GM19240 (cell line): ENCODE measurements at regions not wholly inside any gene's neighbourhood (a gene's known extent, or its start where the extent isn't known, plus 50 kb on each side); places are given as distances from the start of the nearest gene placed in this dataset.

Experiments used
- DNase-seq: peaks from one replicate; pipeline ENCODE4 v3.0.0; 2011; ENCODE audit warnings: low spot score; ENCODE audit not compliant: insufficient read length

DNA sequence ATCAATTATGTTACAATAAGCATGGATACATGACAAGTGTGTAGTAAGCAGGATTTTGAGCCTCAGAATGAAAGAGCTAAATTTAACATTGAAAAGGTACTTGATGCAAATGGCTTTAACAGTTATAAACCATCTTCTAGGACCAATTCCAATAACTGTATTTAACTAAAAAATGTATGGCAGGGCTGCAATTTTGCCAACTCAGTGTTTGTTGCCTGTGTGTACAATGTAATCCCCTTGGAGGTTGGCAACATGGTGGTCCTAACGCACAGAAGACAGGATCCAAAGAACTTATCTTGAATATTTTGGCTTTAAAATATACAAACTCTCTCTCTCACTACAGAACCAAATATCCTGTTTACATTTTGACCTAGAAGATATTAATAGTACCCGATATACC, 2314.1 kb downstream of the LRRC4C start:
- DNase-seq = no peak

DNA sequence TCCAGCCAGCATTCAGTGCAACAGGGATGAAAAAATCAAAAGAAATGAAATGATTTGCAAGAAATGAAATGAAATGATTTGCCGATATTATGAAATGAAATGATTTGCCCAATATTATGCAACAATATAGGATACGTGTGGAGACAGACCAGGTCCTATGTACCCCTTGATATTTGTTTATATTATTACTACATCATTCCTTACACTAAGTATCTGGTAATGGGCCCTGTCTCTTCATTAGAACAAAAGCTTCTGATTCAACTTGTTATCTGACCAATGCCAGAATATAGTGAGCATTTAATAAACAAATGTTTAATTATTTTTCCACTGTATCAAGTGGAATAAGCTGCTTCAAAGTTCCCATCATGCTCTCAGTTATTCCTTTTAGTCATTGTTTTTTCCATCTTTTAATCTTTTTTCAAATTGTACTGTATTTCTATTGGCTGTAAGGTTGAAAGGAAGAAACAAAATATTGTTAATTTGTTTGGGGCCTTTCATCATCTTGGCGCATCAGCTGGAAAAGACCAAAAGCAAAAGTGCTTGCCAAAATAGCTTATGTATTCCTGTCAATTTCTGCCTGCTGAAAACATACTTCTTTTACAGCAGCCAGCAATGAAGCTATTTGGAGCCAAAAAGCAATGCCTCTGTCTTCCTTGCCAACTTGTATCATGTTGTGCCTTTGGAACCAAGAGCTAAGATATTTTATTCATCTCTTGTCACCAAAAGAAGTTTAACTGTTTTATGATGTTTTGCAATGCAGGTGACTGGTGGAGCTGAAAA, 2314.9 kb downstream of the LRRC4C start:
- no peak for DNase-seq

DNA sequence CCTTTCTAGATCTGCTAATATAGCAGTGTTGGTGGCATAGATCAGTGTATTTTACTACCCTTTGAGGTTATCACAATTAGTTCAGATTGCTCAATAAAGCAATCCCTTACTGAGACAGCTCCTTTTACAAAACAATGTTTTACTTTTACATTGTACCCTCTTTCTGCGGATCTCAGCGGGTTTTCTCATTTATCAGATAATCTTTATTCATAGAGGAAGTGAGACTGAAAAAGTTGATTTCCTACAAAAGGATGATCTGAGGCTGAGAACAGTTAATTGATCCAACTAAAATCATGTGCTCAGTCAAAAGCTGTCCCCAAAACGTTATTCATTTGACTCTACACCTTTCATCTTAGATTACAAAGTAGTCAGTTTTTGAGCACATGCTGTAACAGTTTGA, 2319.9 kb downstream of the LRRC4C start:
- no peak for DNase-seq

DNA sequence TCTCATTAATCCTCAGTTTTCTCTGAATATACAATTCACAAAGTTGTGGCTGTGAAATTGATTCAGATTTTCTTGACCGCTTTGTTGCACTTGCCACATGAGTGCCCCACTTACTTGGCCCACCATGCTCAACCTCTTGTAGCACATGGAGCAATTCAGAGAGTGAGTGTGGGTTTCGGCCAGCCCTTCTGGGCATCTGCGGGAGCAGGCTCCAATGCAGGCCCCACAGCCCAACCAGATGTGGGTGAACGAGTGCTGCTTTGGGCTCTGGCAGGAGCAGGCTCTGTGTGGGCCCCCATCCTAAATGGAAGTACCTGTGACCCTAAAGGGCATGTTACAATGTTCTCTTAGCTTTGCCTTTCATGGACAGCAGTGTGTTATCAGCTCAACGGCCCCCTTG, 2338.6 kb downstream of the LRRC4C start:
- no peak for DNase-seq

DNA sequence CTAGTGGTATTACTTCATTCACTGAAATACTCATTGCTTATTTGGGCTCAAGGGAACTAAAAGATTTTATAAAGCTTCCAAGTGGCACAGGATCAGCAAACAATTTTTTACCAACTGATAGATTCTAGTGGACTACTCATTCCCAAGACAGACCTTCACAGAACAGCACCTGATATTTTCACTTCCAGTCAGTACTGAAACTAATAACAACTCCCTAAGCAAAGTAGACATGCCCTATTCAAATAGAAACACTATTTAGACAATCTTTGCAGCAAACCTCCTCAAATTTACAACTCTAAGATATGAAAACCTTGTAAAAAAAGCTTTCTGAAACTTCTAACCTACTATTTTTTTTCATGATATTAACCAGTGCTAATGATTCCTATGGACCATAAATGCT, 2345.8 kb downstream of the LRRC4C start:
- no peak for DNase-seq

DNA sequence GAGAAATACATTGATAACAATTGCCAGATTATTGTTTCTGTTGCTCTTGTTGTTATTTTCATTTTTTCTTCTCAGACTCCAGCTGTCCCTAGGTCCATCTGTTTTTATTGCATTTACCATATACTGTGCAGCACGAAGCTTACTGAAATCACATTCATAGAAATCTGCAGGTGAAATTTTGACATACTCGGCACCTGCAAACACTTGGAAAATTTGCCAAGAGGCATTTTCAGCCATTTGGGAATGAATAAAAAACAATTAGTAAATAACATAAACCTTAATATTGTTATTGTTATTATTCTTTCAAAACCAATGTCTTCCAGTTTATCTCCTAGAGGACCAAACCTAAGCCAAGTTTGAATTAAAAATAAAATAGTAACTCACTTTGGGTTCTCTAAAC, 2357.2 kb downstream of the LRRC4C start:
- DNase-seq = no peak

DNA sequence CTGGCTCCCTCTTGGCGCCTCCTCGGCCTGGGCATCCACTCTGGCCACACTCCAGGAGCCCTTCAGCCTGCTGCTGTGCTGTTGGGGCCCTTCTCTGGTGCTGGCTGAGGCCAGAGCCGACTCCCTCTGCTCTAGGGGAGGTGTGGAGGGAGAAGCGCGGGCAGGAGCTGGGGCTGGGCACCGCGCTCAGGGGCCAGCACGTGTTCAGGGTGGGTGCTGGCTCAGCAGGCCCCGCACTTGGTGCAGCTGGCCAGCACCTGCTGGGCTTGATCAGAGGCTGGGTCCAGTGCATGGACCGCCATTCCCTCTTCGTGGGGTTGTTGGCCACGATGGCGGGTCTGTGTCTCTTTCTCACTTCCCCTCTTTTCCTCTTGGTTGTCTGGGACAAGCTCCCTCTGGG, 2381.0 kb downstream of the LRRC4C start:
- no peak for DNase-seq

DNA sequence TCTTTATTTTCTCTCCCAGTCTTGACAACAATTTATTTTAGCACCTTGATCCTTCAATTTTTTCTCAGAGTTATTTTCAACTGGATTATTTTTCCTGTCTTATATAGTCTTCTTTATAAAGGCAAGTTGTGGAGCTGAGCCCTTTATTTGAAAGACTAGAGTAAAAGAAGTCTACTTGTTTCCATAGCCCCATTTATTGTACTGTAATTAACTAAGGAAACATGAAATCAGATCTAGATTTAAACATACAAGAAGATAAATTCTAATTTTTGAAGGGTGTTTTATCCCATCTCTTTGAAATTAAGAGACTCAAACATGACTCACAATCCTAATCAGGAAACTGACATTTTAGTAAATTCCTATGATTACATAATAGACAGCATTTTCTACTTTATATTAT, 2421.8 kb downstream of the LRRC4C start:
- no peak for DNase-seq

DNA sequence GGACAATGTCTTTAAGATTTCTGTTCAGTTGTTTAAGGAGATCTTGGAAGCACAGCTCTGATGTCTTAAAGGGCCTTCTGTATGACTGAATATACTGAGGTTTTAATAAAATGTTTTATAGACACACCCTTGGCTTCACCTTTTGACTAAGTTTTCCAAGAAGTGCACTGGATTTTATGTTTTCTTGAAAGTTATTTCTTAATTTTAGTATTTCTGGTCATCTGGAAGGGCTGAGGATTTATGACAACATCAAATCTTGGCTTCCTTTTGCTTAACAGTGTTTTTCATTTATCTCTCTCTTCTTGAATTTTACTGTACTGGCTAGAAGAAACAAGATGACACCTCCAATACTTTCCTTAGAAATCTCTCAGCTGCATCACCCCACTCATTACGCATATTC, 2423.4 kb downstream of the LRRC4C start:
- no peak for DNase-seq

DNA sequence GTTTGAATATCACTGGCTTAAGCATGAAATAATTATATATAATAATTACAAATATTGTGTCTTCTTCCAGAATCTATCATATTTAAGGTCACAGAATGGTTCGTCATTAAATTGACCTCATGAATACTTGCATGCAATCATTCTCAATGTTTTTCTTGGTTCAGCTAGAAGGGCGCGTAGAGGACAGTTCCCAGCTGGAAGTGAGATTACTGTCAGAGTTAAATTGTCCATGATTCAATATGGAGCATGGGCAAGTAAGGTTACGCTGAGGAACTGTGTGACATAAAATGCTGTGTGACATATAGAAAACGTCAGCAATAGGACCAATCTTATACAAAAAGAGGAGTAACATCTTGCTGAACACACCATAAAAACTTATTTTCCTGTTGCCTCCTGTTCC, 2423.5 kb upstream of the RAG2 start:
- no peak for DNase-seq

DNA sequence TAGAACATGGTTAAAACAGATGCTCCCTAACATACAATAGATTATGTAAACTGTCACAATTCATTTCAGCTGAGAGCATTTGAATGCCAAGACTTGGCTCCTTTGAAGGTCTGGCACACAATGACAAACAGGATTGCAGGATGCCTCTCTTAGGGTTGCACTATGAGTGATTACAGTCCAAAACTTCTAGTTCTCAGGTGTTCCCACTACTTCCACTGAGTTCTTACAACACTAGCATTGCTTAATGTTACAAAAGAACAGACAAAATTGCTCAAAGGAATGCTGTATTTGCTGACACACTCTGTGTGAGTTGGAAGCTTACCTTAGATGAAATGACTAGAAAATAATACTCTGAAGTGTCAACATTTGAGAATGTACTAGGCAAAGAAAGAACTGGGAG, 2413.8 kb upstream of the RAG2 start:
- no peak for DNase-seq

DNA sequence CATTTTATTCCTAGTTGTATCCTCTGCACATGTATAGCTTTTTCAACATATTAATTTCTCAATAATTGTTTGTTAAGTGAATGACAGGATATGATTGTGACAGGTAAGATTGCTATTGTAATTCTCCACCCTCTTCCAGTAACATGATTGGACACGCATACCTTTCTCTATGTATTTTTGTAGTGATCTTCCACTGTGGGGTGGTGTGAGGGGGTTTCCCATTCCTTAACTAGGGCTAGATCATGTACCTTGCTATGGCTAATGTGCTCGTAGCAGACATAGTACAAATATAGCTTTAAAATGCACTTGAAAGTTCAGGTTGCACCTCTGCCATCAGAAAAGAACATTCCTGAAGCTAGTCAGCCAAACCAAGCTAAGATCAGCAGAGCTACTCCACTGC, 2392.8 kb upstream of the RAG2 start:
- DNase-seq = no peak

DNA sequence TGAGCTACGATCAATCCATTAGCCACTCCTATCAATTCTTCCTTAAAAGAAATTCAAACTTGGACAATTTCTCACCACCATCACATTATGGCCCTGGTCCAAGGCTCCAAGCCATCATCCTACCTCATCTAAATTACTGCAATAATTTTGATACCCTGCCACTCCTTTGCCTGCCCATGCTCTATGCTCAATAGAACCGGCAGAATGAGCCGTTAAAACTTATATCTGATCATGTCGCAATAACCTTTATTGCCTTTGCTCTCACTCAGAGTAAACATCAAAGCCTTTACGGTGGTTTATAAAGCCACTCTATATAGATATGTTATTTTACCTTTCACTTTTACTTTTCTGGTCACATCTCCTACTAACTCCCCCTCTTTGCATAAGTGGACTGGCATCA, 2392.1 kb upstream of the RAG2 start:
- no peak for DNase-seq

DNA sequence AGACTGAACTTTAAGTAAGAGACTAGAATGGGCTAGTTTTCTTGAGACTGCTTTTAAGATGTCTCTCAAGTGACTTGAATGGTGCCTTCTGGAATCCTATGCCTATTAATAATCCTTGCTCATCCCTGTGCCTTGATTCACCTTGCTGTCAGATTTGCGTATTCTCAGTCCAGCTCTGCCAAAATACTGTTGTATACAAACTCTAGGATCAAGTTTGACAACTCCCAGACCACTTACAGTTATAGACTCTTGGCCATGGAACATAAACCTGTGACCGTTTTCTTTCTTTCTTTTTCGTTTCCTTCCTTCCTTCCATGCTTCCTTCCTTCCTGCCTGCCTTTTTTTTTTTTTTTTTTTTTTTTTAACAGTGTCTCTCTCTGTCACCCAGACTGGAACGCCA, 2390.9 kb upstream of the RAG2 start:
- no peak for DNase-seq

DNA sequence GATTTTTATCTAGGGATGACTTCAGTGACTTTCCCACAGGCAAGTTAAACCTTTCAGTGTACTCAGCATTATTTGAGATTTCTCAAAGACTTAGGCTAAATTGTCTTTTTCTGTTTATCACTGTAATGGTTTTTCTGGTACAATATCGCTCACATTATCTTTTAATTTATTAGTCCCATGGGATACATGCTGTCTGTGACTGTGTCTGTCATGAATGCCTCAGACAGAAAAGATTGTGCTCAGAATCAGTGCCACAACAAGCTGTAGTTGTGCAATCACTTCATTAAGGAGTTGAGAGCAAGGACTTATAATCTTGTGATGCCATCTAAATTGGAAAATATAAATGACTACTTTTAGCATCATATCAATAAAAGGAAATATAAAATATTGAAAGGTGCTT, 2374.2 kb upstream of the RAG2 start:
- DNase-seq = no peak

DNA sequence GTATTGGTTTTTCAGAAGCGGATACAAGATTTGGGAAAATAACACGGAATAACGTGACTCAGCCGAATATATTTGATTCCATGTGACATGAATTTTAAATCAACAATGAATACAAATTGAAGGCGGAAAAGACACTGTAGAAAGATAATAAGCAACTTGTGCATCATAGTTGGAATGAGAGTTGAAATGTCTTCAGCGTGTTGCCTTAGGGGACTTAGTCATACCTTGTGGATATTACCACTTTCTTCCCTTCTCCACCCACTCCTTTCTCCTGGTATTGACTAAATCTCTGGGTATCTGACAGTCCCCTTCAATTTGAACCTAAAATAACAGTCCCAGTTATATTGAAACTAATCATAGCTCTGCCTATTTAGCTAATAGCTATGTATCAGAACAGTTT, 2373.1 kb upstream of the RAG2 start:
- DNase-seq = no peak

DNA sequence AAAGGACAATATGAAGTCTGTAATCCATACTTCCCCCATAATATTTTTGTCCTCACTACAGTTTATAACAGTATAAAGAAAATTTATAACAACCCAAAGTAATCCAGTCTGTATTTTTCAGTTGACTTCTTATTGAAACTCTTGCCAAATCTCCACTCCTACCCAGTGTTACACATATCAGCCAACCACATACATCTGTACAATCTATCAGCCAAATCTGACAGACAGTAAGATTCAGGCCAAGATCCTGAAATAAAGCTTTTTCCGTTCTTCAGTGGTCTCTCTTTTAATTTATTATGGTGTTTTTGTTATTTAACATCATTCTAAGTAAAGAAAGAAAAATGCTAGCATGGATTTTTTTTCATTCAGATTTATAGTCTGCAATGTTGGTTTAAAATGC, 2370.9 kb upstream of the RAG2 start:
- DNase-seq = no peak

DNA sequence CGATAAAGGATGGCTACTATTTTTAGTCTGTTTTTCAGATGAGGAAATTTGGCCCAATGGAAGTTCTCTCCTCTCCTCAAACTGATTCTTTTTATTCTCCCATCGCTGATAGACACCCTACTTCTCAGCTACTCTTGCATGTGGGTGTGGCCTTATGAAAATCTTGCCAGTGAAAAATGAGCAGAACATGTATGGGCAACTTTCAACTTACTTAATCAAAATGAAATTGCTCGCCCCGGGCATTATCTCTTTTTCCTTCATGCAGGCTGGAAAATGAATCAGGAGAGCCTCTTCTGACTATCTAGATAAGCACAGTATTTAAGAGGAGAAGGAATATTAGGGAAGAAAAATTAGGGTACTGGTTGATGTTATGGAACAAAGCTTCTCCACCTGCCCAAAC, 2354.7 kb upstream of the RAG2 start:
- DNase-seq = no peak

DNA sequence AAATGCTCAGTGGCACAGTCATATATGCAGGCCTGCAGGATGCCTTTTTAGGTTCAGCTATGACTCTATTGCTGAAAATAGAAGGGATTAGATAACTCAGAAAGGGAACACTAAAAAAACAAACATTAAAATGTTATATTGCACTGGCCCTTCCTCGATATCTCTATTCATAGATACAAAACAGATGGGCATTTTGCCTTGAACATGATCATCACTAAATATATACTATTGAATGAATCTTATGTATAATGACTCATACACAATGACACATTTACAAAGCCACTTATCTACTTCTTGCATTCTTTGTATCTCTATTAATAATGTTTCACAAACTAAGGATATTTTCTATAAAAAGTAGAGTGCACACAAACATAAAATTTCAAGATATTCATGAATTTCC, 2352.8 kb upstream of the RAG2 start:
- no peak for DNase-seq

DNA sequence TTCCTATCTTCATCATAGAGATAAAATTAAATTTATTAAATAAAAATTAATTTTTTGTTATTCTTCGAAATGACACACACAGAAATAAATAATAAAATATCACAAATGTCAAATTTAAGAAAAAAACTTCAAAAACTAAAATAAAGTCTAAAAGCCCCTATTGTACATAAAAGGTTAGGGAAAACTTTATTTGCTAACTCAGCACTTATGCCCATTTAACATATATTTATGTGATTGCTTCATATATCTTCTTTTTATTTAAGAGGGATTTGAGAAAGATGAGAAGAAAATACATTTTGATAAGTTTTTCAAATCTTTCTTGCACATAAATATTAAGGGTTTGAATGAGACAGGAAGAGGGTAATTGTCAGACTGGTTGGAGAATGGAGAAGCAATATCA, 2350.4 kb upstream of the RAG2 start:
- DNase-seq = no peak

DNA sequence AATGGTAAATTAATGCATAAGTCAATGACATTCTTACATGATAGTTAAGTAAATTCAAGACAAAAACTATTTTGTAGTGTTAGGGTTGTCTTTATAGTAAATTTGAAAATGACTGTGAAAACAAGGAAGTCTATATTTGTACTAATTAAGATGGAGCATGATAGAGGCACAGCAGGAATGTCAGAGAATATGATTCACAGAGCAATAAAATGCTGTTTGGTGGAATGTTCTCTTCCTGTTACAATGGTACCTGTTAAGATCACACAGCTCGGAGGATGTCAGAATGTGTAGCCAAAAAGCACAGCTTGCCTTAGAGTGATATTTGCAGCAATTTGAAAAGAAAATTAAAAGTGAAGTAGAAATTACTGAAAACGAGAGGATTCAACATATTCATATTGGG, 2339.7 kb upstream of the RAG2 start:
- DNase-seq = no peak

DNA sequence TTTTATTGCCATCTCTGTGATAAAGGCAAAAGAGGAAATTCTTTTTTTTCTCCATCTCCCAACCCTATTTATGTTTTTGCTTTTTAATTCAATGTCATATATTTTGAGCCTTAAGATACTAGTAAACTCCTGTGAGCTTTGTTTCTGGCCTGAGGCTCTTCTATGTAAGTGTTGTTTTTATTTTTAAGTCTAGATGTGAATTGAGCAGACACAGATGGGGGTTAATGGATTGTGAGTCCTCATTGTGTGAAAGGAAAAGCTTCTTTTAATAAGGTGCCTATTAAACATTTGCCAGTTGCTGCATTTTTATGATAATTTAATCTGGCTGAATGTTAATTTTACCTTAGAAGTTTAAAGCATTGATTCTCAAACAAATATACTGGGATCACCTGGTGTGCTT, 2337.9 kb upstream of the RAG2 start:
- no peak for DNase-seq

DNA sequence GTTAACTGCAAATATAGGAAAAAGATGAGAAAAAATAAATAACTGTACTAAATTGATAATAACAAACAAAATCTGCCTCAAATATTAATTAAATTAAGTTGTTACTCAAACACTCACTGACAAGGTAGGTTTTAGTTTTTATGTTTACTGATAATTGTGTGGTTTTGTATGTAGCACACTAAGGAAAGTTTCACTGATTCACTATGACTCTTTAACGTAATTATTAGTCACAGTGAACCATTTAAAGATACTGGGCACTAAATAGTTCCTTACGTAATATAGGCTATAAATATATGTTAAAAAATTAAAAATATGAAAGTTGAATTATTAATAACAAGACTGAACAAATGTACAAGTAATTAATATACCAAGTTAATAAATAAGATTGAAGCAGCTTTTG, 2330.0 kb upstream of the RAG2 start:
- no peak for DNase-seq

DNA sequence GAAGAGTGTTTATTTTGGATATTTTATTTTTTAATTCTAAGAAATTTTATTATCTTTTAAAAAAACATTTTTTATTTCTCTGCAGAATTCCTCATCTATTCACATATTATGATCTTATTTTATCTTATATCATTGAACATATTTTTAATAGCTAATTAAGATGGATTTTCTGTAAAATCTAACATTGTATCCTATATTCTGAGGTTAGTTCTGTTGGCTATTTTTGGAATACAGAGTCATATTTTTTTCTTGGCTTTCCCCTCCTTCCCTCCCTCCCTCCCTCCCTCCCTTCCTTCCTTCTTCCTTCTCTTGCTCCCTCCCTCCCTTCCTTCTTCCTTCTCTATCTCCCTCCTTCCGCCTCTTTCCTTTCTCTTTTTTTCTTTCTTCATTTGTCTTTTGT, 2326.6 kb upstream of the RAG2 start:
- DNase-seq = no peak
